K562 (cell line): ENCODE measurements at regions not wholly inside any gene's neighbourhood (a gene's known extent, or its start where the extent isn't known, plus 50 kb on each side); places are given as distances from the start of the nearest gene placed in this dataset.

Experiments
- ATAC-seq: fragments of 200-7000 bp; cut with Tn5 transposase; 3 replicates; pipeline ENCODE4 v1.9.1; 2020; ENCODE audit warnings: moderate library complexity
- BruUV-seq: library from RNA; stranded (reverse); fragments of 400-500 nt; replicated peaks from 2 replicates; lab custom pipeline; 2021; lab: Mats Ljungman, UMichigan
- CTCF ChIA-PET: fragments of 300-600 bp; formaldehyde crosslinking; extraction: SDS; loops from one replicate; lab custom pipeline; 2021; ENCODE audit warnings: low intra/inter-chr PET ratio; lab: Yijun Ruan, JAX
- POLR2A ChIA-PET: fragments of 300-600, 350-650 bp; sonication (Branson Sonifier 250); formaldehyde crosslinking; extraction: SDS; loops from one replicate; lab custom pipeline; 2021; ENCODE audit warnings: antibody characterized with exemption, inconsistent platforms; lab: Yijun Ruan, JAX
- DNase-seq, 4 experiments: peaks; one replicate each; pipeline versions ENCODE4 v3.0.0 to v3.0.0-alpha.2; 2011 to 2018; ENCODE audit warnings: low spot score in 3 of 4, mixed read lengths in 3 of 4; ENCODE audit errors: extremely low read depth in 1 of 4
- FAIRE-seq: peaks from 2 replicates; lab custom pipeline; 2011; peaks lifted over from hg19 to GRCh38; lab: Jason Lieb, UNC
- H2AFZ ChIP-seq: 2 replicates; pipeline ENCODE4 v1.6.0; 2011; ENCODE audit warnings: low read depth, low read length, control low read depth, inconsistent platforms
- H3K27ac ChIP-seq: fragments of 200-600 bp; 3 replicates; pipeline ENCODE4 v1.8.0; 2011; ENCODE audit warnings: low read depth, mild to moderate bottlenecking, control low read depth, inconsistent platforms, low read length, moderate library complexity, mixed read lengths; ENCODE audit errors: extremely low read depth
- H3K27me3 ChIP-seq, 2 experiments: fragments of 300-600 bp in 1 of 2; 2 replicates in 1 of 2; 3 replicates in 1 of 2; pipeline versions ENCODE4 v1.6.0 to v1.8.0; 2011; ENCODE audit warnings: inconsistent platforms in 2 of 2, low read length in 2 of 2, mild to moderate bottlenecking in 1 of 2, mixed read lengths in 1 of 2, moderate library complexity in 1 of 2; ENCODE audit not compliant: control insufficient read depth in 2 of 2, insufficient read depth in 2 of 2
- H3K36me3 ChIP-seq: fragments of 300-600 bp; 3 replicates; pipeline ENCODE4 v1.8.0; 2011; ENCODE audit warnings: mild to moderate bottlenecking, low read length, inconsistent platforms; ENCODE audit not compliant: control insufficient read depth, insufficient read depth
- H3K4me1 ChIP-seq, 2 experiments: fragments of 200-600 bp in 1 of 2; replicated peaks in 1 of 2; 2 replicates in 1 of 2; 3 replicates in 1 of 2; pipeline versions ENCODE4 v1.5.1 to v1.8.0; 2011; ENCODE audit warnings: inconsistent platforms in 2 of 2, low read length in 2 of 2, mild to moderate bottlenecking in 1 of 2, mixed read lengths in 1 of 2, moderate library complexity in 1 of 2; ENCODE audit not compliant: control insufficient read depth in 2 of 2, insufficient read depth in 2 of 2
- H3K4me2 ChIP-seq: 2 replicates; pipeline ENCODE4 v1.6.1; 2011; ENCODE audit warnings: low read length, control low read depth, inconsistent platforms, mixed read lengths; ENCODE audit not compliant: insufficient read depth
- H3K4me3 ChIP-seq: fragments of 200-600 bp; sonication (generic), shearing (Covaris generic); 2 replicates; pipeline ENCODE4 v1.5.1; 2016; ENCODE audit warnings: control low read depth, inconsistent platforms
- H3K79me2 ChIP-seq: fragments of 200-600 bp; 3 replicates; pipeline ENCODE4 v1.8.0; 2011; ENCODE audit warnings: low read length, inconsistent platforms; ENCODE audit not compliant: control insufficient read depth, insufficient read depth
- H3K9ac ChIP-seq, 2 experiments: 2 replicates each; pipeline versions ENCODE4 v1.6.0 to v1.6.1; 2011; ENCODE audit warnings: low read depth in 2 of 2, low read length in 2 of 2, control low read depth in 1 of 2, inconsistent platforms in 1 of 2, mild to moderate bottlenecking in 1 of 2, mixed read lengths in 1 of 2; ENCODE audit not compliant: insufficient read depth in 1 of 2
- H3K9me1 ChIP-seq: one replicate; pipeline ENCODE4 v1.6.0; 2011; ENCODE audit warnings: inconsistent platforms, mild to moderate bottlenecking, low read length, moderate library complexity; ENCODE audit not compliant: control insufficient read depth, insufficient read depth
- H3K9me3 ChIP-seq: replicated peaks from 2 replicates; pipeline ENCODE4 v1.5.1; 2011; ENCODE audit warnings: low read depth, low read length, inconsistent platforms; ENCODE audit not compliant: control insufficient read depth, insufficient read depth
- H4K20me1 ChIP-seq: replicated peaks from 2 replicates; pipeline ENCODE4 v1.6.1; 2011; ENCODE audit warnings: low read length, inconsistent platforms, mixed read lengths; ENCODE audit not compliant: control insufficient read depth, insufficient read depth
- CEBPG ChIP-seq, 3 experiments: fragments of 200-800 bp in 1 of 3; sonication (Bioruptor generic) in 1 of 3; sonication (generic) in 1 of 3; formaldehyde crosslinking in 1 of 3; IDR thresholded peaks in 2 of 3; conservative IDR thresholded peaks in 1 of 3; 2 replicates each; pipeline versions ENCODE4 v1.6.1 to v1.8.0; 2016 to 2022; ENCODE audit warnings: missing compliant biosample characterization in 2 of 3, missing genetic modification characterization in 2 of 3, mild to moderate bottlenecking in 1 of 3, missing genetic modification reagents in 1 of 3
- DACH1 ChIP-seq: fragments of 450-650 bp; IDR thresholded peaks from 2 replicates; pipeline ENCODE4 v1.6.1; 2018; ENCODE audit not compliant: partially characterized antibody
- E2F5 ChIP-seq: sonication (generic); formaldehyde crosslinking; IDR thresholded peaks from 2 replicates; pipeline ENCODE4 v1.8.0; 2022; ENCODE audit warnings: mild to moderate bottlenecking, missing genetic modification reagents
- L3MBTL2 ChIP-seq: fragments of 450-650 bp; IDR thresholded peaks from 2 replicates; pipeline ENCODE4 v1.6.1; 2016; ENCODE audit warnings: mild to moderate bottlenecking, moderate library complexity
- MTA1 ChIP-seq: fragments of 450-650 bp; IDR thresholded peaks from 2 replicates; pipeline ENCODE4 v1.6.1; 2017; ENCODE audit warnings: borderline replicate concordance
- NCOA2 ChIP-seq, 2 experiments: fragments of 450-650 bp; IDR thresholded peaks; 2 replicates each; pipeline ENCODE4 v1.6.1; 2018; ENCODE audit warnings: mild to moderate bottlenecking in 2 of 2, moderate library complexity in 1 of 2; ENCODE audit not compliant: partially characterized antibody in 2 of 2
- NR2F6 ChIP-seq: fragments of 450-650 bp; formaldehyde crosslinking; IDR thresholded peaks from 2 replicates; pipeline ENCODE4 v1.4.0; 2020; ENCODE audit warnings: mild to moderate bottlenecking
- PURB ChIP-seq: sonication (generic); formaldehyde crosslinking; IDR thresholded peaks from 2 replicates; pipeline ENCODE4 v1.9.0; 2021; ENCODE audit warnings: low read depth, mild to moderate bottlenecking, missing genetic modification reagents
- RBM25 ChIP-seq: fragments of 200-400 bp; formaldehyde crosslinking; IDR thresholded peaks from 2 replicates; pipeline ENCODE4 v1.6.1; 2018; ENCODE audit warnings: low read length, low read depth, moderate library complexity; ENCODE audit not compliant: severe bottlenecking
- SP1 ChIP-seq: sonication (generic); formaldehyde crosslinking; IDR thresholded peaks from 2 replicates; pipeline ENCODE4 v1.8.1; 2022; ENCODE audit warnings: mild to moderate bottlenecking, missing genetic modification reagents
- TEAD1 ChIP-seq, 2 experiments: fragments of 450-650 bp in 1 of 2; sonication (generic) in 1 of 2; formaldehyde crosslinking; IDR thresholded peaks; 2 replicates each; pipeline versions ENCODE4 v1.4.0 to v1.8.0; 2020 to 2022; ENCODE audit warnings: mild to moderate bottlenecking in 2 of 2, missing genetic modification reagents in 1 of 2
- VEZF1 ChIP-seq: fragments of 200-800 bp; sonication (Bioruptor generic); IDR thresholded peaks from 2 replicates; pipeline ENCODE4 v1.6.1; 2017; ENCODE audit warnings: missing genetic modification characterization, missing compliant biosample characterization
- ZNF586 ChIP-seq: fragments of 450-650 bp; formaldehyde crosslinking; conservative IDR thresholded peaks from 2 replicates; pipeline ENCODE4 v1.4.0; 2020; ENCODE audit warnings: mild to moderate bottlenecking, moderate library complexity
- ZNF764 ChIP-seq: fragments of 250-450 bp; sonication (Bioruptor Pico); IDR thresholded peaks from 2 replicates; pipeline ENCODE4 v1.4.0; 2020; ENCODE audit warnings: low read depth, mild to moderate bottlenecking, moderate library complexity
- WGBS: fragments of 100-300 bp; shearing (Covaris generic); methylation state at CpG from one replicate; pipeline ENCODE4 v1.1.6; 2016; ENCODE audit warnings: low coverage, mixed read lengths; ENCODE audit not compliant: insufficient coverage; ENCODE audit errors: missing lambda C conversion rate; 5-methylcytosine and 5-hydroxymethylcytosine counted together
- in situ Hi-C: fragments of 300-500 bp; cut with MboI; formaldehyde crosslinking; loops from 4 replicates; pipeline ENCODE4 v1.15.0; 2018; ENCODE audit warnings: inconsistent platforms, mixed read lengths
- intact Hi-C: fragments of 100-400 bp; cut with micrococcal nuclease; formaldehyde crosslinking; loops from 2 replicates; pipeline ENCODE4 v1.14.2; 2022
- TF ChIP-seq, protein P1 (sequence below): fragments of 450-650 bp; formaldehyde crosslinking; IDR thresholded peaks from 2 replicates; pipeline ENCODE4 v1.4.0; 2022; ENCODE audit warnings: mild to moderate bottlenecking, moderate library complexity

DNA sequence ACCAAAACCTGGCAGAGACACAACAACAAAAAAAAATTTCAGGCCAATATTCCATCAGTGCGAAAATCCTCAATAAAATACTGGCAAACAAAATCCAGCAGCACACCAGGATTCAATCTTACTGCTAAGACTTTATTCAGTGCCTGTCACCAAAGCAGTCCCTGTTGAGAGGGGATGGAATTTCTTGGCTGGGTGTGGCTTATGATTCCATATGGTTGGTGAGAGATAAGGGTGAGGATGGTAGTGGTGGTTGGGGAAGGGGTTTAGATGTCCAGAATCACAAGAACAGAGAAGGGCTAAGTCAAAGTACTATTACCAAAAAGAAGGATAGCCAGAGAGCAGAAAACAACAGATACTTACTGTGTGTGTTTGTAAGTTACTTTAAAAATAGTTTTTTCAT, 152.8 kb upstream of the SLC35B3 start:
- Histone ChIP-seq H2AFZ (no peak overlapping the region), H3K27ac (no peak overlapping the region), H3K4me3 (no peak overlapping the region), H3K9me3 (peaks cover 2% of the 10 kb centered on the region; the same call in 1 of the 2 replicates), H4K20me1 (no peaks in the 10 kb centered on the region), H3K9me1 (no peaks in the 10 kb centered on the region), H3K4me2 (no peak overlapping the region), H3K36me3 (no peaks in the 10 kb centered on the region), H3K79me2 (no peaks in the 10 kb centered on the region), H3K9ac (no peak overlapping the region), H3K4me1 (no peaks in the 10 kb centered on the region), H3K27me3 (no peaks in the 10 kb centered on the region)
- ChIA-PET CTCF (no interaction called here), POLR2A (no interaction called here)
- DNase-seq (no peak), ATAC-seq (no peak), FAIRE-seq (no peak)
- BruUV-seq = no TSS peak
- in situ Hi-C loops = no loop called here
- WGBS = 0% methylated on average over 1 of the region's 1 CpG
- intact Hi-C loops = no loop called here
- no peak for TF ChIP-seq MTA1
- TF ChIP-seq, protein P1, sequence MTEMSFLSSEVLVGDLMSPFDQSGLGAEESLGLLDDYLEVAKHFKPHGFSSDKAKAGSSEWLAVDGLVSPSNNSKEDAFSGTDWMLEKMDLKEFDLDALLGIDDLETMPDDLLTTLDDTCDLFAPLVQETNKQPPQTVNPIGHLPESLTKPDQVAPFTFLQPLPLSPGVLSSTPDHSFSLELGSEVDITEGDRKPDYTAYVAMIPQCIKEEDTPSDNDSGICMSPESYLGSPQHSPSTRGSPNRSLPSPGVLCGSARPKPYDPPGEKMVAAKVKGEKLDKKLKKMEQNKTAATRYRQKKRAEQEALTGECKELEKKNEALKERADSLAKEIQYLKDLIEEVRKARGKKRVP (CRISPR knock-in tag) = no peak
- no peak for TF ChIP-seq DACH1

GRCh38 chr6:8583291-8583690, 147.9 kb upstream of the SLC35B3 start:
- BruUV-seq = no TSS peak
- intact Hi-C loops (no loop called here), in situ Hi-C loops (no loop called here)
- FAIRE-seq (no peak), DNase-seq (no peak), ATAC-seq (no peak)
- H3K27me3 ChIP-seq = no peaks in the 10 kb centered on the region
- ChIA-PET CTCF (no interaction called here), POLR2A (no interaction called here)
- H3K79me2 ChIP-seq = no peaks in the 10 kb centered on the region
- no peaks in the 10 kb centered on the region for H3K36me3 ChIP-seq
- no peaks in the 10 kb centered on the region for H4K20me1 ChIP-seq
- H3K4me3 ChIP-seq = no peak overlapping the region
- H3K9ac ChIP-seq = no peak overlapping the region
- H3K9me1 ChIP-seq = no peaks in the 10 kb centered on the region
- no peak overlapping the region for H2AFZ ChIP-seq
- no peaks in the 10 kb centered on the region for H3K4me1 ChIP-seq
- peaks cover 1% of the 10 kb centered on the region; the same call in 1 of the 2 replicates for H3K9me3 ChIP-seq
- no peak overlapping the region for H3K27ac ChIP-seq
- H3K4me2 ChIP-seq = no peak overlapping the region
- no peak for TF ChIP-seq NR2F6 (CRISPR knock-in tag)
- TF ChIP-seq ZNF586 (CRISPR knock-in tag) = no peak
- TF ChIP-seq RBM25 = no peak
- no peak for TF ChIP-seq E2F5 (CRISPR knock-in tag)
- no peak for TF ChIP-seq TEAD1 (CRISPR knock-in tag; IDR thresholded peaks at IDR 0.05)
- no peak for TF ChIP-seq PURB (CRISPR knock-in tag)
- no peak for TF ChIP-seq NCOA2 (IDR thresholded peaks at IDR 0.05; ENCODE audit: partially characterized antibody in 2 of 2)
- TF ChIP-seq SP1 (CRISPR knock-in tag) = no peak
- no peak for TF ChIP-seq CEBPG (CRISPR knock-in tag; IDR thresholded peaks at IDR 0.05)
- no peak for TF ChIP-seq CEBPG (tag; conservative IDR thresholded peaks at IDR 0.05 in 1 of 2, IDR thresholded peaks at IDR 0.05 in 1 of 2)
- TF ChIP-seq L3MBTL2 = no peak
- no peak for TF ChIP-seq VEZF1 (CRISPR knock-in tag)
- TF ChIP-seq ZNF764 = no peak
